Stimulated activated CD4-positive, alpha-beta T cell treated with anti-CD3 and anti-CD28 coated beads, Interleukin-12 subunit alpha, Interleukin-12 subunit beta, amount 100 ng/mL, for 24 hours (primary cell): ENCODE measurements at regions not wholly inside any gene's neighbourhood (a gene's known extent, or its start where the extent isn't known, plus 50 kb on each side); places are given as distances from the start of the nearest gene placed in this dataset.

Experiments
- DNase-seq, 2 experiments: peaks; one replicate each; pipeline ENCODE4 v3.0.0-alpha.2; 2020; ENCODE audit warnings: low read depth in 2 of 2

DNA sequence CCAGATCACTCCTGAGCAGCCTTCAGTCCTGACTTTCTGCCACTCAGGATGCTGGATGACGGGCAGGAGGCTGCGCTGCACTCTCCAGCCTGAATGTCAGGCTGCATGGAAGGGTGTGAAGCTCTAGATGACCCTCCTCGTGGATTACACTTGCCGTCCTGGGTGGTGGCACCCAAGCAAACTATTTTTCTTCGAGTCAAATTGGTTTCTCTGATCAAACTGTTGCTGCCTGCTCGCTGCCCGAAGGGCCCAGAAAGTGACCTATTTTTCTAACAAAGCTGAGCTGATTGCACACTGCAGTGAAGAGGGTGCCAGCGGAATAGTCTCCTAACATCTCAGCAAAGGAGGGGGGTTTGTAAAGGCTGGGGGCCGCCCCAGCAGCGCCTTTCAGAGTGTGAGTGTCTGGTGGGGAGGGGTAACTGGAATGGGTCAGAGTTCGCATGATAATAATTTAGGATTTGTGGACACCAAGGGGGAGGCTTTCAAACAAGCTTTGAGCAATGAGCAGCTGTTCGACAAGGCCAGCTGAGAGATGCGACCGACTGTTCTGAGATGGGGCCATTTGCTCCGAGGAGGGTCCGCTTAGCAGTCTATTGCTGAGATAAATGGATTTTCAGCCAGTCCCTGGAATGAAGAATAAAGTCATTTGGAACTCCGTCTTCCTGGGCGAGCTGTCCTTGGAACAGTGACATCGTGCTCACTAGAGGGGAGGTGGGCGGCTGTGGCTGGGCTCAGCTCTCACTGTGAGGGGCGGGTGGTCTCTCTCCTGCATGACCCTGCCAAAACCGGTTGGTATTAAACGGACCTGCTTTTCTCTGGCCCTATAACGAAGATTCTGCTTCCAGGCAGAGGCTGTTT is 537.6 kb downstream of the BRD1 start:
- no peak for DNase-seq

DNA sequence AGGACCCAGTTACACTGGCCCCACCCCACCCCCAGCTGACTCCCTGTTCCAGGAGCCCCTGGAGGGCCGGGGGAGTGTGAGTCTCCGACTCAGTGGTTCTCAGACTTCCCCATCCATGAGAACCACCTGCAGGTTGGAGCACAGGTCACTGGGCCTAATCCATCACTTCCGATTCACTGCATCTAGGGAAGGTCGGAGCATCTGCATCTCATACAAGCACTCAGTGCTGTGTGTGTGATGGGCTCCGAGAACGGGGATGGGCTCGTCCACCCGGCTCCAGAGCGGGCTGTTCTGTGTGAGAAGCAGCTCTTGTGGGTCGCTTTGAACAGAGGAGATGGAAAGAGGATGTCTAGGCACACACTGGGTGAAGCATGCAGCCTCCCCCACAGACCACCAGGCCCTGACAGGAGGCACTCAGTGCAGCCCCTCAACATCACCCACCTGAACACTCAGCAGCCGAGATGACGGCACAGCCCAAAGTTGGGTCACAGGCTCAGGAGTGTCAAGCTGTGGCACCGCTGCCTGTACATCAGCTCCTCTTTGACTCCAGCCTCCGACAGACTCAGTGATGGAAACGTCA is 541.4 kb downstream of the BRD1 start:
- no peak for DNase-seq

DNA sequence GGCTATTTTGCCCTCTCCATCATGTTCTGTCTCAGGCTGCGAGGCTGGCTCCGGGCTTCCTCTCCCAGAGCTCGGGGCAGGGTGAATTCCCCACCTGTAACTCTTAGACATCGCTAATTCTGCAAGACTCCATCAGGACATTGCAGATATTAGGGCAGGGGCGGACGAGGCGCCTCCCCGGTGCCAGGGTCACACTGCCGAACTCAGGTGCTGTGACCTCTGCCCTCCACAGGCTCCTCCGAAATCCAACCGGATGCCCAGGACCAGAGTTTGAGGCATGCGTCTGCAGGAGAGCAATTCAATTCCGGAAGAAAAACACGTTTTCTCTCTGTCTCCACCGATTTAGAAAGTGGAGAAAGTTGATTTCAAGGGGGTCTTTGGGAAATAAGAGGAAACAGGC is 542.7 kb downstream of the BRD1 start:
- no peak for DNase-seq

DNA sequence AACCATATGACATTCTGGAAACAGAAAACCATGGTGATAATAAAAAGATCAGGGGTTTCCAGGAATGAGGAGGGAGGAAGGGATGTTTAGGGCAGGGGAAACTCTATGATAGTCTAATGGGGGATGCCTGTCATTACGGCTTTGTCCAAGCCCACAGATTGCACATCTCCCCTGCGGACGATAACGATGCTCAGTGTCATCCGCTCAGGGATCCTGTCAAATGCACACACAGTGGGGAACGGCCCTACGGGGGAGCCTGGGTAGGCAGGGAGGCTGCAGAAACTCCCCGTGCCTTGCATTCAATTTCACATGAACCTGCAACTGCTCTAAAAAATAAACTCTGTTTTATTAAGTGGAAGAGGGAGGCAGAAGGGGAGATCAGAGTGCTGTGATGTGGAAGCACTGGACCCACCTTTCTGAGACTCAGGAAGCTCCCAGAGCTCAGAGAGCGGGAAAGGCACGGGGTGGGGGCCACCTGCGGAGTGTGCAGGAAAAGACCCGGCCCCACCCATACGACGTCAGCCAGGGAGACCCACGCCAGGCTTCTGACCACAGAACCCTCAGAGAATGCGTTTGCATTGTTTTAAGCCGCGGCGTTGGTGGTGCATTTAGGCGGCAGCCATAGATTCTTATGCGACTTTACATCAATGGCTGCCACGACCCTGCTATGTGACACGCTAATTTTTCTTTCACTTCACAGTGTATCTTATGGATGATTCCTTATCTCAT is 543.5 kb downstream of the BRD1 start:
- DNase-seq: no peak

DNA sequence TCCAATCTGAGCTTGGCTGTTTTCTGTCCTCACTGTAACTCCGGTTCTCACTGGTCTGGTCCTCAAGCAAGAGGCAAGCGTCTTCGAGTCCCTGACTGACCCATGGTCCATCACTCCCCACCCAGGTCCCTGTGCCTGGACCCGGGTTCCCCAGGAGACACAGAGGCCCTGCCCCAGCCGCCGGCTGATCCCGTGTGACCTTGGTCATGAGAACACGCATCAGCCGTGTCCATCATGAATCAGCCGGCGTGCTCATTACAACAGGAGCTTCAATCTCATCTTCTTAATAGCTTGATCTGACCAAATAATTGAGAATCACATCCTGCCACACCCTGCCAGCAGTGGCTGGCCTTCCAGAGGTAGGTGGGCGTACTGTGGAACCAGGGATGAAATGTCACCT is 545.1 kb downstream of the BRD1 start:
- DNase-seq: no peak

DNA sequence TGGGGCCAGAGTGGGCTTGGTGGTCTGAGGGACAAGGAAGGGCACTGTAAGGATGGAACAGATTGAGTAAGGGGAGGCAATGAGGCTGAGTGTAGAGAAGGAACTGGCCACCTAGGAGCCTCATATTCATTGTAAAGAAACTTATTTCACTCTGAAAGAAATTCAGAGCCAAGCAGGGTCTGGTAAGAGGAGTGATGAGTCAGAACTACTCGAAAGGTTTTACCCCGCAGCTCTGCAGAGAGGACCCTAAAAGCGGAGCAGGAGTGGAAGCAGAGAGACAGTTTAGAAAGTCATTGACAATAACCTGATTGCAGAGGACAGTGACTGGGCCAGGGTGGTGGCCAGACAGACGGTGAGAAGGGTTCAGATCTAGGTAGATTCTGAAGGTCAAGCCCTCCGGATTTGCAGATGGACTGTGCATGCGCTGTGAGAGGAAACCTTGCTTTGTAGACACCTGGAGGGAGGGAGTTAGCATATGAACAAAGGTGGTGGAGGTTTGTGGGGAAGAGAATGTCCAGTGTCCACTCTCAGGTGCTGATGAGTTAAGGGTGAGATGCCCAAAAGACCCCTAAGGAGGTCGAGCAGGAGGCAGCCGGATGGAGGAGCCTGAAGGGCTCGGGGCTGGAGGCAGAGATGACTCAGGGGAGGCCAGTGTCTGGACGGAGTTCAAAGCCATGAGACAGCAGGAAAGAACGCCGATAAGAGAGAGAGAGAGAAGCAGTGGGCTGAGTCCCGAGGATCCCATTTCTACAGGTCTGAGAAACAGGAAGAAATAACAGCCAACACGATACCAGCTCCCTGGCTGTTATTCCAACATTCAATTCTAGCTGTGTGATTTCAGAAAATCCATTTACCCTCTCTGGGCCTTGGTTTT is 546.0 kb downstream of the BRD1 start:
- DNase-seq: no peak

DNA sequence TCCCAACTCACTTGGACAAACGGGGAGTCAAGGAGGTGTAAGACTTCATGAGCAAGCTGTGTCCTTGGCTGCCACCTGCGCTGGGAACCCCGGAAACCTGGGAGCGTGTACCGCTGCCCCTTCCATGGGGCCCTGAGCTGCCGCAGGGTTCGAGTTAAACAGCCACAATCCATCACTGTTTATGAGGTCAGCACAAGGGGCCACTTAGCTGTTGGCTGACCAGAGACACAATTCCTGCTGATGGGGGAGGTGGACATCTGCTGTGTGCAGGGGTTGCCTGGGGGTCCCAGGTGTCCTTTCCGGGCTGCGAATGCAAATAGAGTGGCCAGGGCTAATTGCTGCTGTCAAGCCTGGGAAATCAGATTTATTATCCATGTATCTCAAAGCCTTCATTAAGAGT is 549.3 kb downstream of the BRD1 start:
- DNase-seq: no peak

DNA sequence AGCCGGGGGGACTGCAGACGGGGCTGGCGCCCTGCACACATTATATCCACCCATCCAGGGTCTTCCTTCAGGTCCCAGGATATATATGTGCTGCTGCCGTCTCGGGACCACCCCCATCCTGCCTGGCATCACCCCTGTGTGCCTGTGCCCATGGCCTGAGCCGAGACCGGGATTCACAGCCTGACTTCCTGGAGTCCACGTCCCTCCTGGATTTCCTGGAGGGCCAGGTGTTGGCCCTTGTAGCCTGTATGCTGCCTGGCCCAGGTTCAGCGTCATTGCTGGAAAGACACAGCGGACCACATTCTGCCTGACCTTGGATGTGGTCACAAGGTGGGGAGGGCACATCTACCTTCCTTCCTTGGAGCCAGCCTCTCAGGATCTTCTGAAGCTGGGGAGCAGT is 551.1 kb downstream of the BRD1 start:
- no peak for DNase-seq

DNA sequence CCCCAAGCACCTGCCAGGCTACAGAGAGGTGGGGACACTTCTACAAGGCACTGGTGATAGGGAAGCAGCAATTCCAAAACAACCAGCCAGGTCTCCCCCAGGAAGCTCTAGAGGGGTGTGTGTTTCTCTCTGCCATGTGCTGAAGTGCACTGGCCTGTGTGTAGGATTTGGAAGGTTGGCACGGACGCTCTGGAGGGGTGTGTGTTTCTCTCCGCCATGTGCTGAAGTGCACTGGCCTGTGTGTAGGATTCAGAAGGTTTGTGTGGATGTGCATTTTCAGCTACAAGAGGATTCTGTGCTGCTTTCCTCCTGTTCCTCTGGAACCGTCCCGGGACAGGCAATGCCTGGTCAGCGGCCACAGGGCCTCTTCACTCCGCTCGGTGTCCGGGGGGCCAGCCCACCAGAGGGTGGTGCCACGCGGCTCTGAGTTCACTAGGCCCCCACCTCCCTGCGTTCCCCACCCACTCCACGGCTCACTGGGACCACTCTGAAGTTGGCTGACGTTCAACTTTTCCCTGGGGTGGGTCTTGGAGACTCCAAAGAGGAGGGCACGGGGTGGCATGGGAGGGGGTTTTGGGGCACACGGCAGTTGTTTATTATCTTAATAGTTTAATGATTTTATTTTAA is 552.8 kb downstream of the BRD1 start:
- DNase-seq: no peak

DNA sequence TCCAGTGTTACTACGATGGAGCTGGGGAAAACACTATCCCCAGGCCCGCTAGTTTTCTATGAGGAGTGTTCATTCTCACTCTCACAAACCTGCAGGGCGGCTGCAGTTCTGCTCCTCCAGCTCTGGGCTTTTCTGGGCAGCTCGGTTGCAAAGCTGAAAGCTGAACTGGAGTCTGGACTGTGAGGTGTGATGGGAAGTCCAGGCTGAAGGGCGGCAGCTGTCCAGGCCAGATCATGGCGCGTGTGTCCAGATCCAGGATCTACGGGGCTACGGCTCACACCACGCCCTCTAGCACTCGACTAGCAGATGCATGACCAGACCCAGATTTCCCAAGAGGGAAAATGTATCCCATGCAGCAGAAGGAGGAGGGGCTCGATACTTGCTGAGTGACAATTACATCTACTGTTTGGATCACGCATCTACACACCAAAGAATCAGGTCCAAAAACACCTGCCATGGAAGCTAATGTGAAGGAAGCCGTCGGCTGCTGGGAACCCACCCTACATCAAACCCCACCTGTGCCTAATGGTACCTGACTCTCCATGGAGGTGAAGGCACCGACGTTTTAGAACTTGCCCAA is 555.0 kb downstream of the BRD1 start:
- no peak for DNase-seq

DNA sequence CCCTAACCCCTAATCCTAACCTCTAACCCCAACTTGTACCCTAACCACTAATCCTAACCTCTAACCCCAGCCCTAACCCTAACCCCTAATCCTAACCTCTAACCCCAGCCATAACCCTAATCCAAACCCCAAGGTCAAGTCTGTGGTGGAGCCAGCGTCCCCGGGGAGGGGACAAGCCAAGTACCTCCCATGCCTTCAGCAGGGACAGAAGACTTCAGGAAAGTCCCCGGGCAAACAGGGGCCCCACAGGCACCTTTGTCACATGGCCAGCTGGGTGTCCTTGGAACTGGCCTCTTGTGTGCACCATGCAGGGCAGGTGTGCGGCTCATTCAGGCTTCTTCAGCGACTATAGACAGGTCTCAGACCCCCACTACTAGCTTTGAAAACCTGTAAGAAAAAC is 555.8 kb downstream of the BRD1 start:
- DNase-seq: no peak

DNA sequence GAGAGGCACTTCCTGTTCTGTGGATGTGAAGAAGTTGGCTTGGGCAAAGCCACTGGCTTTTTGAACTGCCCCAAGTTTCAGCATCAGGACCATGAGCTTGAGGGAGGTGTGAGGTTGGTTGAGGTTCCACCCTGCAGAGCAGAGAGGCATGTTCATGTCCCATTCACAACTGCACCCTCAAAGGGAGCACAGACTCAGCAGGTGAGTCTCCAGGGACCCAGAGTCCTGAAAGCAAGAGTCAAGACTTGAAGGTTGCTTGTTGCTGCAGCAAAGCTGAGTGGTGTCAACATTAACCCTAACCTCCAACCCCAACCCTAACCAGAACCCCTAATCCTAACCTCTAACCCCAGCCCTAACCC is 556.3 kb downstream of the BRD1 start:
- no peak for DNase-seq

DNA sequence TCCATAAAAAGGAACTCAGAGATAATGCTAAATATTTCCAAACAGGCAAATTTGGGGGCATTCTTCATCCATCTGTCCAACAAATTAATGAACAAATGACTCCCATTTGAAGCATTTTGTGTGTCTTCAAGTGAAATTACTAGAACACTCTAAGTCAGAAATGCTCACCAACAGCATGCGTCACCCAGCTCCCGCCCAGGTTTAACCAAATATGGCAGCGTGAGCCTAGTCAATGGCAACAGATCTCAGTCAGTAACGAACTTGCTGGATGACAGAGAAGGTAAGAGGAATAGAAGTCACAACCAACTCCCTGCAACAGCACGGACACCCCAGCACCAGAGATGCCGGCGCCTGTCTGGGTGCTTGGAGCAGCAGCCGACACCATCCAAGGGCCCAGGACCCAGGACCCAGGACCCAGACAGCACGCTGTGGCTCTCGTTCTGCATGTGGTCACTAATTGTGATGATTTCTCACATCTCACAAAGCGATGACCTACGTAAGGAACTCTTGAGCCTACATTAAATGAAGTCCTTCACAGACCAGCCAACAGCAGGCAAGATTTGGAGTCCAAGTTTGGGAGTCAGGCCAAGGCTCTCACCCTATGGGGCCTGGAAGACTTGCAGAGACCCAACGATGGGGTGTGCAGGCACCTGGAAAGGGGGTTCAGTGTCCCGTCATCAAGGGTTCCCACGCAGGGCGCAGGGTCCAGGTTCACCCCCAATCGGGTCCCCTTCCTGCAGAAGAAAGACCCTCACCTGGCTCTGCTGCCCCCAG is 556.9 kb downstream of the BRD1 start:
- no peak for DNase-seq

DNA sequence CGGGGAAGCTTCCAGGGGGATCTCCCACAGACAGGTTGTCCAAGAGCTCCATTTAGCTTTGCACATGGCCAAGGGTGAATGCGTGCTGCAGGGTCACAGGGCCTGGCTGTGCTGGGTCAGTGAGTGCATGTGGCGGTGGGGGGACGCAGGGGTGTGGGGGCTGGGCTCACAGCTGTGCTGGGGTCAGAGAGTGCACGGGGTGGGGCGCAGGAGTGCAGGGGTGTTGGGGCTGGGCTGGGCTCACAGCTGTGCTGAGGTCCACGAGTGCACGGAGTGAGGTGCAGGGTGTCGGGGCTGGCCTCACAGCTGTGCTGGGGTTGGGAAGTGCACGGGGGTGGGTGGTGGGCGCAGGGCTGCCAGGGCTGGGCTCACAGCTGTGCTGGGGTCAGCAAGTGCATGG is 557.7 kb downstream of the BRD1 start:
- DNase-seq: no peak

DNA sequence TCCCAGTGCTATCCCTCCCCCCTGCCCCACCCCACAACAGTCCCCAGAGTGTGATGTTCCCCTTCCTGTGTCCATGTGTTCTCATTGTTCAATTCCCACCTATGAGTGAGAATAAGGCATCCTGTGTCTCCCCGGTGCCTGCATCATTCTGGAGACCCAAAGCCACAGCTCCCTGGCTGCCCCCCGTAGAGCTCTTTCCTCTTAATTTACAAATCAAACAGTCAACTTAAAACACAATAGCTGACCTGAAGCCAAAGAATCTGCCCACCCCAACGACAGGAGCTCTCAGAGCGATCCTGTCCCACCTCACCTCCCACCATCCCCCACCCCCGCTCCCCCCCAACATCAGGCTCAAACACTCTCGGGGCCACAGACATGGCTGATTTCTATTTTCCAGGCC is 558.3 kb downstream of the BRD1 start:
- DNase-seq: no peak

DNA sequence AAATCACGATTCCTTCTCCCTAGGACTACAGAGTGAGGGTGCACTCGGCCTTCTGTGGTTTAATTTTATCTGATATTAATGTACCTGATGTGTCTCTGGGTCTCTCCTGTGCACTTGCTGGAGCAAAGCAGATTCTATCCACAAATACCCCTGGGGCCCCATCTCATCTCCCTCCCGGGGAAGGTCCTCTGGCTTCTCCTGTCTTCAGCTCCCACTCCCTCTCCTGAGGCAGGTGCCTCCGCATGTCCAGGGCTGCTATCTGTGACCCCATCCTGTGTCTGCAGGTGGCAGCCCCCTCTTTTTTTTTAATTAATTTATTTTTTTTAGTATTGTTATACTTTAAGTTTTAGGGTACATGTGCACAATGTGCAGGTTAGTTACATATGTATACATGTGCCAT is 558.7 kb downstream of the BRD1 start:
- DNase-seq: no peak

DNA sequence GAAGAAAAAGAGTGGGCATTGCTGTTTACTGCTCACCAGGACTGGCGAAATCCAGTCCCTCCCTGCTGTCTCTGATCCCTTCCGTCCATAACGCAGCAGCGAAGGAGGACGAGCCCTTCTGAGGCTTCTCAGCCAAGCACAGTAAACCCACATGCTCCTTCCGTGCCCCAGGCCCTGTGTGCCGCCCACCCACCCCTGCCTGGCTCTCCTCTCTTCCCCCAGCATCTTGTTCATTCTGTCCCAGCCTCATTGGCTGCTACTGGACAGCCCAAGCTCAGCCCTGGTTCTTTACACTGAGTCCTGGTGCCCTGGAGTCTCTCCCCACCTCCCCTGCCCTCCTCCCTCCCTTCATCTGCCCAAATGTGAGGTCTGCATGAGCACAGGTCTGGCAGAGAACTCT is 559.7 kb downstream of the BRD1 start:
- DNase-seq: no peak

DNA sequence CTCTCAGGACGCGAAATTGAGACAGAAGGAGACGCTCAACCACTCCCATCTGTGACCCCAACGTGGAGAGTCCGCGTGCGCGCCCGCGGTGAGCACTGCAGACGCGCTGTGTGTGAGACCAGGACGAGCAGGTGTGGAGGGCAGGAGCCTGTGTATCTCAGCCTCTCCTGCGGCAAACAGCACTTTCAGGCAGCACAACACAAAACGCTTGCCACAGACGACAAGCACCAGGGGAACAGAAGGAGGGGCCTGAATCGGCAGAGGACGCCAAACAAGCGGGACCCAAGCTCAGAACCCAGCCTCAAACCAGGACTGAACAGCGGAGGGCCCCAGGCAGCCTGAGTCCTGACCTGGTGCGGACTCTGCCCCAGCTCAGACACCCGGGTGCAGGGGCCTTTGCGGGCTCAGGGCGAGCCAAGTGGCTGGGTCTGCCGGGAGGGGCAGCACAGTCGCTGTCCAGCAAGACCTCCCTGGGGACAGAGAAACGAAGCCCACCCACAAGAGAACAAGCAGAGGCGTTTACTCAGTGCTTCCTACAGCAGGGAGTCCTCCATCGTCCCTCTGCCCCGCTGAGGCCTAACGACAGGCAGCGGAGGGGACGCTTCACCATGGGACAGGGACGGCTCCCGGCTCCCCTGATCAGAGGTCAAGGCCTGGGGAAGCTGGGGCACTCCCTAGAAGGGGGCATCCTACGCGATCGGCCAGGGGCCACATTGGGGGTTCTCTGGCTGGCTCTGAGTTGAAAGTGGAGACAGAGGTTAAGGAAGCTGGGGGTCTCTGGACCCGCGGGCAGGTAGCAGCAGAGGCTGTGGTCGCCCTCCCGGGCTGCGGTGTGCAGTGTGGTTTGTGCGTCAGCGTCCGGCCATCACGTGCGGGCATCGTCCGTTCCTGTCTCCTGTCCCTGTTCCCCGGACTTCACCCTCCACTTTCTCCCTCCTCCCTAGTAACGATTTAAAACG is 560.8 kb downstream of the BRD1 start:
- DNase-seq: no peak

DNA sequence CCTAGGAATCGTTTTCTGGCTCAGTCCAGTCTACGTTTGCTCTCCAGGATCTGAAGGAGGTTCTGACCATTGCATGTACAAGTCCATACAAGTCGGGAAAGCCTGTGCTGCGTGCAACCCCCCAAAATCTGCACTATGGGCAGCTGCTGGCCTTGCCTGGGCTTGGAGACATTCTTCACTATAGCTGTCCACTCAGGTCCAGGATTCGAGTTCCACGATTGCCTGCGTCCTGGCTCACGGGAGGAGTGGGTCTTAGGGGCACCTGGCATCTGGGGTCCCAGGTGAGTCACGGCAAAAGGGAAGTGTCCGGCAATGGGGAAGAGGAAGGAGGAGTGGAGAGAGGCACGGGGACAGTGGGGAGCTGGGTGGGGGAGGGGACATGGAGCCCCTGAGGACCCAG is 563.0 kb downstream of the BRD1 start:
- DNase-seq: no peak
